ENCODE measurements at regions not wholly inside any gene's neighbourhood (a gene's known extent, or its start where the extent isn't known, plus 50 kb on each side); places are given as distances from the start of the nearest gene placed in this dataset.

- TF ChIP-seq ZNF592 (IDR thresholded peaks at IDR 0.05) (no peak), JUND (IDR thresholded peaks at IDR 0.05; ENCODE audit: low read depth, low read length) (no peak), SREBF2 (IDR thresholded peaks at IDR 0.05; ENCODE audit: low read length) (no peak), FOXM1 (IDR thresholded peaks at IDR 0.05; ENCODE audit: low read depth, low read length) (no peak), NFYB (IDR thresholded peaks at IDR 0.05; ENCODE audit: insufficient read depth, low read depth, low read length) (no peak), LARP7 (IDR thresholded peaks at IDR 0.05) (no peak), BCL11A (IDR thresholded peaks at IDR 0.05; ENCODE audit: low read depth, low read length) (no peak), HDGF (IDR thresholded peaks at IDR 0.05) (no peak)
- TF ChIP-seq, protein P1, sequence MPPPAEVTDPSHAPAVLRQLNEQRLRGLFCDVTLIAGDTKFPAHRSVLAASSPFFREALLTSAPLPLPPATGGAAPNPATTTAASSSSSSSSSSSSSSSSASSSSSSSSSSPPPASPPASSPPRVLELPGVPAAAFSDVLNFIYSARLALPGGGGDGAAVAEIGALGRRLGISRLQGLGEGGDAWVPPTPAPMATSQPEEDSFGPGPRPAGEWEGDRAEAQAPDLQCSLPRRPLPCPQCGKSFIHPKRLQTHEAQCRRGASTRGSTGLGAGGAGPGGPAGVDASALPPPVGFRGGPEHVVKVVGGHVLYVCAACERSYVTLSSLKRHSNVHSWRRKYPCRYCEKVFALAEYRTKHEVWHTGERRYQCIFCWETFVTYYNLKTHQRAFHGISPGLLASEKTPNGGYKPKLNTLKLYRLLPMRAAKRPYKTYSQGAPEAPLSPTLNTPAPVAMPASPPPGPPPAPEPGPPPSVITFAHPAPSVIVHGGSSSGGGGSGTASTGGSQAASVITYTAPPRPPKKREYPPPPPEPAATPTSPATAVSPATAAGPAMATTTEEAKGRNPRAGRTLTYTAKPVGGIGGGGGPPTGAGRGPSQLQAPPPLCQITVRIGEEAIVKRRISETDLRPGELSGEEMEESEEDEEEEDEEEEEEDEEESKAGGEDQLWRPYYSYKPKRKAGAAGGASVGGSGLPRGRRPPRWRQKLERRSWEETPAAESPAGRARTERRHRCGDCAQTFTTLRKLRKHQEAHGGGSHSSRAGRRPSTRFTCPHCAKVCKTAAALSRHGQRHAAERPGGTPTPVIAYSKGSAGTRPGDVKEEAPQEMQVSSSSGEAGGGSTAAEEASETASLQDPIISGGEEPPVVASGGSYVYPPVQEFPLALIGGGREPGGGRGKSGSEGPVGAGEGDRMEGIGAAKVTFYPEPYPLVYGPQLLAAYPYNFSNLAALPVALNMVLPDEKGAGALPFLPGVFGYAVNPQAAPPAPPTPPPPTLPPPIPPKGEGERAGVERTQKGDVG (CRISPR knock-in tag; IDR thresholded peaks at IDR 0.05): no peak
Measured at GRCh38 chr4:157819693-157820464, 352.9 kb downstream of the GASK1B start (continued).
